GM12873 (cell line): ENCODE measurements at regions not wholly inside any gene's neighbourhood (a gene's known extent, or its start where the extent isn't known, plus 50 kb on each side); places are given as distances from the start of the nearest gene placed in this dataset.

Experiments used
- CTCF ChIP-seq: IDR thresholded peaks from 2 replicates; pipeline ENCODE4 v1.5.1; 2012; ENCODE audit warnings: low read depth, mild to moderate bottlenecking, moderate library complexity, low read length, control low read depth; ENCODE audit not compliant: insufficient read depth; ENCODE audit errors: missing control alignments

- no peak for TF ChIP-seq CTCF
These were observed 62.5 kb upstream of the PTPN3 start for GRCh38 chr9:109560470-109561132.

GRCh38 chr9:109561137-109561536 lies 63.0 kb upstream of the PTPN3 start:
- TF ChIP-seq CTCF: no peak

GRCh38 chr9:109568089-109568488 lies 70.0 kb upstream of the PTPN3 start:
- TF ChIP-seq CTCF: no peak

GRCh38 chr9:109568568-109569210 lies 70.6 kb upstream of the PTPN3 start:
- no peak for TF ChIP-seq CTCF

GRCh38 chr9:109574061-109574882 lies 76.2 kb upstream of the PTPN3 start:
- peak; percentile 66 for TF ChIP-seq CTCF

GRCh38 chr9:109576762-109577161 lies 78.7 kb upstream of the PTPN3 start:
- no peak for TF ChIP-seq CTCF
